C4-2B (cell line): ENCODE measurements at regions not wholly inside any gene's neighbourhood (a gene's known extent, or its start where the extent isn't known, plus 50 kb on each side); places are given as distances from the start of the nearest gene placed in this dataset.

Source experiments
- H3K27ac ChIP-seq: fragments of 450-650 bp; 2 replicates; pipeline ENCODE4 v1.5.1; 2017
- ZFX ChIP-seq: fragments of 450-650 bp; IDR thresholded peaks from 2 replicates; pipeline ENCODE4 v1.6.1; 2017
- TF ChIP-seq, protein P1 (sequence below): fragments of 450-650 bp; conservative IDR thresholded peaks from 2 replicates; pipeline ENCODE4 v1.5.1; 2017; ENCODE audit warnings: mild to moderate bottlenecking

DNA sequence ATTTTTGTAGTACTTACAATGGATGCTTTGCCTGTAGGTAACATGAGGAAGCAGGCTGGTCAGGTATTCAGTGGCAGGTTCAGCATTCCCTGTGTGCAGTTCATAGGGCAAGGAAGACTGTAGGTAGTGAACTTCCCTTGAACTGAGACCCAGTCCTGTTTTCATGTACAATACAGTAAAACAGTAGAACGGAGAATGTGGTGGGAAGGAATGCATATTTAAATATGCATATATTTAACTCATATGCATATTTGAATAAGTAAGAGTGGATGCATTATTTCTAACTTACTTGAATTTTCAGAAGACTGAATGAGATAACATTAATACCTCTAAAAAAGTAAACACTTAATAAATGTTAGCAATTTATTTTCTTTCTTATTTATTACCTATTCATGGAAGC, 147.6 kb upstream of the FLRT2 start:
- H3K27ac ChIP-seq = no peak overlapping the region
- no peak for TF ChIP-seq ZFX
- TF ChIP-seq, protein P1, sequence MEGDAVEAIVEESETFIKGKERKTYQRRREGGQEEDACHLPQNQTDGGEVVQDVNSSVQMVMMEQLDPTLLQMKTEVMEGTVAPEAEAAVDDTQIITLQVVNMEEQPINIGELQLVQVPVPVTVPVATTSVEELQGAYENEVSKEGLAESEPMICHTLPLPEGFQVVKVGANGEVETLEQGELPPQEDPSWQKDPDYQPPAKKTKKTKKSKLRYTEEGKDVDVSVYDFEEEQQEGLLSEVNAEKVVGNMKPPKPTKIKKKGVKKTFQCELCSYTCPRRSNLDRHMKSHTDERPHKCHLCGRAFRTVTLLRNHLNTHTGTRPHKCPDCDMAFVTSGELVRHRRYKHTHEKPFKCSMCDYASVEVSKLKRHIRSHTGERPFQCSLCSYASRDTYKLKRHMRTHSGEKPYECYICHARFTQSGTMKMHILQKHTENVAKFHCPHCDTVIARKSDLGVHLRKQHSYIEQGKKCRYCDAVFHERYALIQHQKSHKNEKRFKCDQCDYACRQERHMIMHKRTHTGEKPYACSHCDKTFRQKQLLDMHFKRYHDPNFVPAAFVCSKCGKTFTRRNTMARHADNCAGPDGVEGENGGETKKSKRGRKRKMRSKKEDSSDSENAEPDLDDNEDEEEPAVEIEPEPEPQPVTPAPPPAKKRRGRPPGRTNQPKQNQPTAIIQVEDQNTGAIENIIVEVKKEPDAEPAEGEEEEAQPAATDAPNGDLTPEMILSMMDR = no peak

DNA sequence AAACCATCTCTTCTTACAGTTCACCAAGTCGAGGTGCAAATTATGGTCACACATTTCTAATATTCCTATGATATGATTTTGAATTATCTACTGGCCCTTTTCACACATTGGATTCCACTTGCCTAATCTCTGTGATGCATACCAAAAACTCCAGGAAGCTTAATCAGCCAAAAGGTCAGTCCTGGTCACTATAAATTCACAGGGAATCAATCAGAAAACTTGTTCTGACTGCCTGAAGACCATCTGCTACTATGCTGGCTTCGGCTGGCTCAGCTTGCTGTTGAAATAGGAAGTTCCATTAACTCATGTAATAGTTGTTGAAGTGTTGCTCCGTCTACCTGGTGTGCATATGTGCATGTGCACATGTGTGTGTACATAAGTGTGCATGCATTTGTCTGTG, 142.8 kb upstream of the FLRT2 start:
- TF ChIP-seq, protein P1 = no peak
- TF ChIP-seq ZFX = no peak
- no peak overlapping the region for H3K27ac ChIP-seq

- no peak overlapping the region for H3K27ac ChIP-seq
- TF ChIP-seq, protein P1 = no peak
- TF ChIP-seq ZFX = no peak
These were observed 139.7 kb upstream of the FLRT2 start for GRCh38 chr14:85390236-85390635.

GRCh38 chr14:85391455-85391854, 138.5 kb upstream of the FLRT2 start:
- no peak overlapping the region for H3K27ac ChIP-seq
- TF ChIP-seq, protein P1 = no peak
- no peak for TF ChIP-seq ZFX

DNA sequence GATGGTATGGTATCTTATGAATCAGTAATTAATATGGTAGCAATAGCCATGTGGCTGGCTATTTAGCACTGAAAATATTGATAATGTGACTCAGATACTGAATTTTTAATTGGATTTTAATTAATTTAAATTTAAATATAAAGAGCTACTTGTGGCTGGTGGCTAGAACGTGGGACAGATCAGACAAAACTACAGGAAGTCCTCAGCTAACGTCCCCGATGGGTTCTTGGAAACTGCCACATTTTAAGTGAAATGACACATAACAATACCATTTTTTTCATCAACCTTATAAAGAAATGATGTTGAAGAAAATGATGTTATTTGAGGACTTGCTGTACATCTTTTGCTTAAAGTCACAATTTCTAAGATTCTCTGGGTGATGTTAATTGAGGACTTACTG, 138.1 kb upstream of the FLRT2 start:
- no peak for TF ChIP-seq ZFX
- TF ChIP-seq, protein P1 = no peak
- no peak overlapping the region for H3K27ac ChIP-seq

- H3K27ac ChIP-seq = no peak overlapping the region
- no peak for TF ChIP-seq ZFX
- TF ChIP-seq, protein P1 = no peak
These were observed 130.8 kb upstream of the FLRT2 start for GRCh38 chr14:85399186-85399585.

- no peak overlapping the region for H3K27ac ChIP-seq
- TF ChIP-seq, protein P1 = no peak
- no peak for TF ChIP-seq ZFX
These were observed 129.3 kb upstream of the FLRT2 start for GRCh38 chr14:85400678-85401077.
